HG02870 (cell line): ENCODE measurements at regions not wholly inside any gene's neighbourhood (a gene's known extent, or its start where the extent isn't known, plus 50 kb on each side); places are given as distances from the start of the nearest gene placed in this dataset.
"Not testable (repeated sequence)": the region's sequence is repeated elsewhere in the genome, so short reads cannot be mapped to it uniquely, and the experiment has no call there.

ENCODE experiments used
- ATAC-seq: cut with Tn5 transposase; IDR thresholded peaks from one replicate; pipeline ENCODE4 v1.9.1; 2021; ENCODE audit warnings: mild to moderate bottlenecking, moderate library complexity; ENCODE audit not compliant: unreplicated experiment

GRCh38 chr10:61278556-61278955 is 174.6 kb downstream of the TMEM26 start:
- ATAC-seq: no peak

GRCh38 chr10:61272781-61273180 is 180.4 kb downstream of the TMEM26 start:
- no peak for ATAC-seq

- ATAC-seq: no peak
Measured at GRCh38 chr10:61271127-61271780, 181.9 kb downstream of the TMEM26 start.

GRCh38 chr10:61263518-61263917 is 189.7 kb downstream of the TMEM26 start:
- ATAC-seq: no peak

GRCh38 chr10:61262486-61263261 is 190.5 kb downstream of the TMEM26 start:
- no peak for ATAC-seq

- no peak for ATAC-seq
Measured at GRCh38 chr10:61257956-61258496, 195.2 kb downstream of the TMEM26 start.

GRCh38 chr10:61257136-61257535 is 196.0 kb downstream of the TMEM26 start:
- ATAC-seq: no peak

- ATAC-seq: not testable (repeated sequence)
Measured at GRCh38 chr10:61252326-61252725, 200.9 kb downstream of the TMEM26 start.

- ATAC-seq: no peak
Measured at GRCh38 chr10:61251089-61251488, 202.1 kb downstream of the TMEM26 start.

GRCh38 chr10:61250131-61250530 is 203.1 kb downstream of the TMEM26 start:
- no peak for ATAC-seq

GRCh38 chr10:61248013-61248412 is 205.2 kb downstream of the TMEM26 start:
- no peak for ATAC-seq

GRCh38 chr10:61244261-61244775 is 208.9 kb downstream of the TMEM26 start:
- ATAC-seq: no peak

GRCh38 chr10:61232780-61233179 is 220.4 kb downstream of the TMEM26 start:
- ATAC-seq: no peak

- no peak for ATAC-seq
Measured at GRCh38 chr10:61225939-61226338, 227.2 kb downstream of the TMEM26 start.

- ATAC-seq: no peak
Measured at GRCh38 chr10:61223576-61223975, 229.6 kb downstream of the TMEM26 start.

- ATAC-seq: no peak
Measured at GRCh38 chr10:61219696-61220095, 233.5 kb downstream of the TMEM26 start.

GRCh38 chr10:61217851-61218565 is 235.2 kb downstream of the TMEM26 start:
- no peak for ATAC-seq

GRCh38 chr10:61215246-61215645 is 237.9 kb downstream of the TMEM26 start:
- no peak for ATAC-seq

- ATAC-seq: no peak
Measured at GRCh38 chr10:61211468-61211867, 241.7 kb downstream of the TMEM26 start.

GRCh38 chr10:61197057-61197456 is 253.1 kb upstream of the RHOBTB1 start:
- no peak for ATAC-seq

- no peak for ATAC-seq
Measured at GRCh38 chr10:61195211-61195610, 251.2 kb upstream of the RHOBTB1 start.
